8988T (cell line): ENCODE measurements at regions not wholly inside any gene's neighbourhood (a gene's known extent, or its start where the extent isn't known, plus 50 kb on each side); places are given as distances from the start of the nearest gene placed in this dataset.
"Not testable (repeated sequence)": the region's sequence is repeated elsewhere in the genome, so short reads cannot be mapped to it uniquely, and the experiment has no call there.

ENCODE experiments used
- DNase-seq: peaks from one replicate; pipeline ENCODE4 v3.0.0; 2011

GRCh38 chr9:75197561-75197960, 109.2 kb downstream of the OSTF1 start:
- no peak for DNase-seq

DNA sequence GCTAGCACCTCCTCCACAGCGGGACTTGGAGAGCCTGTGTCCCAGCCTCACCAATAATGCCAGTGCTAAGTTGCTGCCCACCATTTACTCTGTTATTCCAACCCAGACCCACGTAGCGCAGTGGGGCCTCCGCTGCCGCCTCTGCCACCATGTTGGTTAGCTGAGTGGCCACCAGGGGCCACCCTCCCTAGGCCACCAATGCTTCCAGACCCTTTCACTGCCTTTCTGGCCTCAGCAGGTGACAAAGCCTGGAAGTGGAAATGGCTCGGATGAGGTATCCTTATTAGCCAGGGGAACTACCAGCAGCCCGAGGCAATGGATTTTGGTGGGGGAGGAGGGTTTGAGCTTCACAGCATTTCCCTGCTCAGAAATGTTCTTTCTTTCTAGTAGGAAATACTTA, 110.1 kb downstream of the OSTF1 start:
- DNase-seq: no peak

DNA sequence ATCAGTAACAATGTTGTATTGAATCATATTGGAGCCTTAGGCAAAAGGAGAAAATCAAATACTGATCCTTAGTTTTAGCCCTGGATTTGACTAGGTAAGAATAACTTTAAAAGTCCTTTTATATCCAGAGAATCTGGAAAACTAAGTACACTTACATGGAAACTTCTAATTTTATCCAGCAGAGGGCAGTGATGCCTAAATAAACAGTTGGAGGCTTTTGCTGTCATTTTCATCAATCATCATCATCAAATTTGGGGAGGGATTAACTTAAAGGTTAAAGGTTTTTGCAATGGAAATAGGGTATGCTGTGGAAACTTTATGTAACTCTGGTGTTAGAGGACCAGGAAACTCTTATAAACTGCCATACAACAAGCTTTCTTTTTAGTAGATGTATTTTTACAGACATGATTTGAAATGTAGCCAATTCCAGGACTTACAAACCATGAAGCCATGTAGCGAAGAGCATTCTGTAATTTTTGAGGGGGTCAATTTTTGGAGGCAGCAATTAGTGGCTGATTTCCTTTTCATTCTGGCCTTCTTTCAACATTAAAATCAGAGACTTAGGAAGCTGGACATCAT, 112.7 kb downstream of the OSTF1 start:
- no peak for DNase-seq

DNA sequence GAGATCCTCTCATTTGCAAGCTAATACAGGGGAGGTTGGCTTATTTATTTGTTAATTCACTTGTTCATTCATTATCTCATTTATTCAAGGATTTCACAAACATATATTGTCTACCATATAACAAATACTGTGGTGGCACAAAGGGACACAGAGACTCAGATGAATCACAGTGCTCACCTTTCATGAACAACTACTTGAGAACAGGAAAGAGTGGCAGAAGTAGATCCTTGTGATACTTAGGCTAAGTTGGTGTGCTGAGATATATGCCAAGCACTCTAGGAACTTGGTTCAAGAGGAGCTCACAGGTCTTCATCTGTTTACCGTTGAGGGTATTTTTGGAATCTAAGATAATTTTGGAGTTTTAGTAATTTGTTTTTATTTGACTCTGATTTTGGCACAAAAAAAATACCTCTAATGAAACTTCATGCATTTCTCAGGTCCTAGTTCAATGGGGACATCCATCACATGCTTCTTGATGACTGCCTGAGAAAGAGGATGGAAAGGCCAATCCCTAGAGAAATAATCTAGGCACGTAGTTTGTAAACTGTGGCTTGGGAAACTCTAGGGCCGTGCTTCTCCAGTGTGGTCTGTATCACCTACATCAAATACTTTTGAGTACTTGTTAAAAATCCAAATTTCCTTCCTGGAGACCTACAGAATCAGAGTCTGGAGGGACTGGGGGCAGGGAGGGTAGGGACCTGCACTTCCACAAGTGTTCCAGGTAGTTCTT, 113.3 kb downstream of the OSTF1 start:
- no peak for DNase-seq

DNA sequence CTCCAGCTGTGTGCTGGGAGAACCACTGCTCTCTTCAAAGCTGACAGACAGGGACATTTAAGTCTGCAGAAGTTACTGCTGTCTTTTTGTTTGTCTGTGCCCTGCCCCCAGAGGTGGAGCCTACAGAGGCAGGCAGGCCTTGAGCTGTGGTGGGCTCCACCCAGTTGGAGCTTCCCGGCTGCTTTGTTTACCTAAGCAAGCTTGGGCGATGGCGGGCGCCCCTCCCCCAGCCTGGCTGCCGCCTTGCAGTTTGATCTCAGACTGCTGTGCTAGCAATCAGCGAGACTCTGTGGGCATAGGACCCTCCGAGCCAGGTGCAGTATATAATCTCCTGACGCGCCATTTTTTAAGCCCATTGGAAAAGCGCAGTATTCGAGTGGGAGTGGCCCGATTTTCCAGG, 119.7 kb downstream of the OSTF1 start:
- not testable (repeated sequence) for DNase-seq

DNA sequence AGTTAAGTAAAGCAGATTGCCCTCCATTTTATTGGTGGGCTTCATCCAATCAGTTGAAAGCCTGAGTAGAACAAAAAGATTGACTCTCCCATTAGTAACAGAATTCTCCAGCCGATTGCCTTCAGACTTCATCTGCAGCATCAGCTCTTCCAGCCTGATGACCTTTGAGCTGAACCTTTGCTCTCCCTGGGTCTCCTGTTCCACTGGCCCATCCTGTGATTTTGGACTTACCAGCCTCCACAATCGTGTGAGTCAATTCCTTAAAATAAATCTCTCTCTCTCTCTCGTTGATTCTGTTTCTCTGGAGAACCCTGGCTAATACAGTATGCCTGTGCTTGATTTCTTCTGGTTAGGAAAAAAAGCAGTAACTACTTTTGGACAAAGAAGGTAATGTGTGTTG, 121.9 kb downstream of the OSTF1 start:
- no peak for DNase-seq

DNA sequence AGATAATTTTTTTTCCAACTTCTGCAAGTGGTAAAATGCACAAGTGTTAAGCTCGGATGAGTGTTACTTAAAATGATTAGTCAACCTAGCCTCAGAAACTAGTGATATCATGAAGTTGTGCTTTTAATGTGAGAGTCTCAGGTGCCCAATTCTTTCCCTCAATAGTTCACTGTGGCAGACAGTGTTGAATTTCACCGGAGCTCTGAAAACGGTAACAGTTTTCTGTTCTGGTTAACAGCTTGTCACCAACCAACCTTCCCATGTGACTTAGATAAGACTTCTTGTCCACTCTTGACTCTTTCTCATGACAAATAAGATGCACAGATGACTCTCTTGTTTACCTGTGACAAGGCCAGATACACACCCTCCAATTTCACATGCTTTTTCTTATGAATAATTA, 125.5 kb downstream of the OSTF1 start:
- DNase-seq: no peak

DNA sequence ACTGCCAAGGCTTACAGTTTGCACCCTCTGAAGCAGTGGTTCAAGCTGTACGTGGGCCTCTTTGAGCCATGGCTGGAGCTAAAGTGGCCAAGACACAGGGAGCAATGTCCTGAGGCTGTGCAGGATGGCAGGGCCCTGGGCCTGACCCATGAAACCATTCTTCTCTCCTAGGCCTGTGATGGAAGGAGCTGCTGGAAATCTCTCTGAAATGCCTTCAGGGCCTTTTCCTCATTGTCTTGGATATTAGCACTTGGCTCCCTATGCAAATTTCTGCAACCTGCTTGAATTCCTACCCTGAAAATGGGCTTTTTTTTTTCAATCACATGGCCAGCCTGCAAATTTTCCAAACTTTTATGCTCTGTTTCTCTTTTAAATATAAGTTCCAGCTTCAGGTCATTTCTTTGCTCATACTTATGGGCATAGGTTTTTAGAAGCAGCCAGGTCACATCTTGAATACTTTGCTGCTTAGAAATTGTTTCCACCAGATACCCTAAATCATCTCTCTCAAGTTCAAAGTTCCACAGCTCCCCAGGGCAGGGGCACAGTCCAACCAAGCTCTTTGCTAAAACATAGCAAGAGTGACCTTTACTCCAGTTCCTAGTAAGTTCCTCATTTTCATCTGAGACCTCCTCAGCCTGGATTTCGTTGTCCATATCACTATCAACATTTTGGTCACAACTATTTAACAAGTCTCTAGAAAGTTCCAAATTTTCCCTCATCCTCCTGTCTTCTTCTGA, 138.3 kb downstream of the OSTF1 start:
- DNase-seq: no peak

- no peak for DNase-seq
These were observed 140.6 kb downstream of the OSTF1 start for GRCh38 chr9:75228893-75229292.

DNA sequence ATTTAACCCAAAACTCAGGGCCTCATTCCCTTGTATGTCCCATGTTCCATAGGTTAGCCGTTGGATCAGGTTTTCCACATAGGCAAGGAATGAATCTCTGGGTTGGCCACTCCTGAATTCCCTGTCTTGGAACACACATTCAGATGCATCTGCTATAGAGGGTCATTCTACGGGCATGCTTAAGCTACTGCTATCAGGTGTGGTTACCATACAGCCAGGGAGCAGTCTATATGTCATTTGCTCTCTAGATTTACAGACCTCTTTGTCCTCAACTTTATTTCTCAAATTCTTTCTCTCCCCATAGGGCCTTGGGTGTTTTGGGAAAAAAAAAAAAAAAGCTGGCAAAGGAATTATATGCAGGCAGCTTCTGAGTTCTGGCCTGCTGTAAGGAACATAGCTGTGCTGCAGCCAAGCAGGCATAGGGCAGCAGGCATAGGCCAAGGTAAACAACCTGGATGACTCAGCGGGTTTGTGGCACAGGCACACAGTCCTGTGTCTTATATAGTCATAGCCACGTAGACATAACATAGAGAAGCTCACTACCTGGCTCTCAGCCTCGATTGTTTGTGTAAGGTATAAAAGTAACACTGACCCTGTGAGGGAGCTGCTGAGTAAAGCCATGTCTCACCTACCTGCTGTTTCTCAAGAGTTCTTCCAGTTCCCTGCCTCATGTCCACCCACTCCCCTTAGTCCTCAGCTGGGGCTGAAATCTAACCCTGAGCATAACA, 141.5 kb downstream of the OSTF1 start:
- DNase-seq: no peak

DNA sequence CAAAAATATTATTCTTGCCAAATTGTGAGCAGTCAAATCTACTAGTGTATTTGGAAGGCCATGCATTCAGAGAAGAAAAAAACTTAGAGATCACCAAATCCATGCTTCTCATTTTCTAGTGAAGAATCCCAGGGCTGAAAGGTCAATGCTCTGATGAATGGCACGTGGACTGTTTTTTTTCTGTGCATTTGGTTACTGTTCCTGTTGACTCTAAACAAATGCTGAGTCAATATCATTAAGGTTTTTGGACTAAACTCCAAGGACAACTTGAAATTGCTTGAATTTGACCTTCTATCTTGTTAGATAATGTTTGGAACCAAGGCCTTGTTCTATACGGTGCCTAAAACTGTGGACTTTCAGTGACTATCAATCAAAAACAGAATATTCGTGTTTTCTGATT, 142.2 kb downstream of the OSTF1 start:
- DNase-seq: no peak

DNA sequence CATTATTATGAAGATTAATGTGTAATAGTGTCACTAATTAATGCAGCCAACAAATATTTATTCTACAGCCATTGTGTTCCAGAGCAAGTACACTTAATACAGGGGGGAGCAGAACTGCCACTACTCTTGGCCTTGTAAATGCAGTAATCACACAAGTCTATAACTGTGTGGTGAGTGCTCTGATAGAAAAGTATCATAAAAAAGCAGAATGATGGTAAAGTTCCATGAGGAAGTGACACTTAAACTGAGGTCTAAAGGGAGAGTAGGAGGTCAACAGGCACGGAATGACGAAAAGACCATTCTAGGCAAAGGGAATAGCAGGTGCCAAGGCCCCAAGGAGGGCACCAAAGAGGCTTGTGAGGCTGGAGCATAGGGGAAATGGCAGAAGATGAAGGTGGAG, 142.9 kb downstream of the OSTF1 start:
- DNase-seq: no peak

DNA sequence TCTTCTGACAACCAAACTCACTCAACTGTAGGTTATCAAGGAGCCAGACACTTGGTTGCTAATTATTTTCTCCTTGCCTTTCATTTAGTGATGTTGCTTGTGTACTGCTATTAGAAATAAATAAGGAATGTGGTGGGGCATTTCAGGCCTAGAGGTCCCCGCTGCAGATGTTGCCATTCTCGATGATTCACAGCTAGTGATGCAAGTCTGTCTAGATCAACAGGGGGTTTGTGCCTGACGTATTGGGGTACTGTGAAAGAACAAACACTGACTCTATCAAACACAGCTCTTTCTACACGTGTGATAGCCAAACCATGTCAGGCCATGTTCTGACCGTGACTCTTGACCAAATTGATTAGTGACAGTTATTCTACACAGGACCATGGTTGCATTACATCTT, 144.7 kb downstream of the OSTF1 start:
- no peak for DNase-seq

- DNase-seq: no peak
These were observed 147.3 kb downstream of the OSTF1 start for GRCh38 chr9:75235632-75236031.

GRCh38 chr9:75238311-75238976, 150.1 kb downstream of the OSTF1 start:
- DNase-seq: peak; percentile 26

GRCh38 chr9:75239176-75239575, 150.9 kb downstream of the OSTF1 start:
- DNase-seq: no peak

GRCh38 chr9:75242426-75242825, 154.1 kb downstream of the OSTF1 start:
- DNase-seq: no peak

- no peak for DNase-seq
These were observed 158.6 kb downstream of the OSTF1 start for GRCh38 chr9:75246949-75247348.

- DNase-seq: peak; percentile 9
These were observed 177.2 kb downstream of the OSTF1 start for GRCh38 chr9:75265525-75265972.

DNA sequence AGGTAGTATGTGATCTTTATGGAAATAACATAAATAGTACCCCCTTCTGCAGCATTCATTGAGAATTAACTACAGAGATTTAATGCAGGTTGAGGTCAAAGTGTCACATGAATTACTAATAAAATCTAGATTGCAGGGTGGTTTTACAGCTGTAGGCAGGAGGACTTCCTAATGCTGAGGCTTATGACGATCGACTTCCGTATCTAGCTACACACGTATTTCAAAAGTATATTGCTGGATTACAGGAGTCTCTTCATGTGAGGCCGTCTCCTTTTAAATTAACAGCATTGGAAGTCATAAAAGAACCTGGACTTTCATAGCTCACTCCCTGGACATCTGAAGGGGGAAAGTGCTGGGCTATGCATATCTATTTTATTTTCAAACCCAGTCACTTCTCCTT, 180.9 kb downstream of the OSTF1 start:
- DNase-seq: no peak

DNA sequence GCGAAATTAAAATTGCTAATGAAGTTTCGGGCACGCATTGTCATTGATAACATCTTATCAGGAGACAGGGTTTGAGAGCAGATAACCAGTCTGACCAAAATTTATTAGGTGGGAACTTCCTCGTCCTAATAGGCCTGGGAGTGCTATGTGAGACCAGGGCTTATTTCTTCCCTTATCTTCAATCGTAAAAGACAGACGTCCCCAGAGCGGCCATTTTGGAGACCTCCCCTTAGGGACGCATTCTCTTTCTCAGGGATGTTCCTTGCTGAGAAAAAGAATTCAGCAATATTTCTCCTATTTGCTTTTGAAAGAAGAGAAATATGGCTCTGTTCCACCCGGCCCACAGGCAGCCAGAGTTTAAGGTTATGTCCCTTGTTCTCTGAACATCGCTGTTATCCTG, 184.7 kb downstream of the OSTF1 start:
- not testable (repeated sequence) for DNase-seq

GRCh38 chr9:75274781-75275180, 186.5 kb downstream of the OSTF1 start:
- DNase-seq: no peak

- no peak for DNase-seq
These were observed 193.7 kb downstream of the OSTF1 start for GRCh38 chr9:75282047-75282446.
